Muscle of back (tissue), 3 donors: ENCODE measurements at regions not wholly inside any gene's neighbourhood (a gene's known extent, or its start where the extent isn't known, plus 50 kb on each side); places are given as distances from the start of the nearest gene placed in this dataset.
A peak's percentile ranks its signal among the peaks of the same experiment; 100 is the strongest.
"Not testable (repeated sequence)": the region's sequence is repeated elsewhere in the genome, so short reads cannot be mapped to it uniquely, and the experiment has no call there.

Experiments used
- DNase-seq, 3 donors: peaks; one replicate each; pipeline versions ENCODE4 v3.0.0 to v3.0.0-alpha.2; 2013

GRCh38 chr3:148556664-148557063 is 141.0 kb upstream of the AGTR1 start:
- no peak for DNase-seq

GRCh38 chr3:148577579-148577978 is 120.1 kb upstream of the AGTR1 start:
- DNase-seq = not testable (repeated sequence)

- no peak for DNase-seq
Measured at GRCh38 chr3:148582126-148582525, 115.6 kb upstream of the AGTR1 start.

- DNase-seq = no peak
Measured at GRCh38 chr3:148583793-148584192, 113.9 kb upstream of the AGTR1 start.

- no peak for DNase-seq
Measured at GRCh38 chr3:148584438-148584837, 113.3 kb upstream of the AGTR1 start.

GRCh38 chr3:148585671-148586379 is 111.9 kb upstream of the AGTR1 start:
- DNase-seq = no peak

GRCh38 chr3:148588291-148588690 is 109.4 kb upstream of the AGTR1 start:
- DNase-seq = no peak

GRCh38 chr3:148591525-148591924 is 106.2 kb upstream of the AGTR1 start:
- DNase-seq = no peak

GRCh38 chr3:148598619-148599018 is 99.1 kb upstream of the AGTR1 start:
- DNase-seq = no peak

GRCh38 chr3:148599481-148599880 is 98.2 kb upstream of the AGTR1 start:
- DNase-seq = no peak

- no peak for DNase-seq
Measured at GRCh38 chr3:148600440-148600839, 97.3 kb upstream of the AGTR1 start.

GRCh38 chr3:148600902-148601765 is 96.6 kb upstream of the AGTR1 start:
- no peak for DNase-seq

- peak in 1 of 3 donors; percentile 55 for DNase-seq
Measured at GRCh38 chr3:148601766-148602685, 95.7 kb upstream of the AGTR1 start.

GRCh38 chr3:148604270-148605085 is 93.2 kb upstream of the AGTR1 start:
- DNase-seq = peak; percentile 51 to 76 (median 52)

GRCh38 chr3:148605521-148605920 is 92.2 kb upstream of the AGTR1 start:
- peak; percentile 42 to 82 (median 68) for DNase-seq

GRCh38 chr3:148606979-148607378 is 90.7 kb upstream of the AGTR1 start:
- DNase-seq = peak in 1 of 3 donors; percentile 29

- DNase-seq = peak in 1 of 3 donors; percentile 40
Measured at GRCh38 chr3:148607491-148607890, 90.2 kb upstream of the AGTR1 start.

- no peak for DNase-seq
Measured at GRCh38 chr3:148612278-148612677, 85.4 kb upstream of the AGTR1 start.

- DNase-seq = no peak
Measured at GRCh38 chr3:148615382-148615781, 82.3 kb upstream of the AGTR1 start.

GRCh38 chr3:148625095-148625736 is 72.5 kb upstream of the AGTR1 start:
- DNase-seq = no peak

- DNase-seq = no peak
Measured at GRCh38 chr3:148625991-148626390, 71.7 kb upstream of the AGTR1 start.
